ENCODE measurements at regions not wholly inside any gene's neighbourhood (a gene's known extent, or its start where the extent isn't known, plus 50 kb on each side); places are given as distances from the start of the nearest gene placed in this dataset.

DNA sequence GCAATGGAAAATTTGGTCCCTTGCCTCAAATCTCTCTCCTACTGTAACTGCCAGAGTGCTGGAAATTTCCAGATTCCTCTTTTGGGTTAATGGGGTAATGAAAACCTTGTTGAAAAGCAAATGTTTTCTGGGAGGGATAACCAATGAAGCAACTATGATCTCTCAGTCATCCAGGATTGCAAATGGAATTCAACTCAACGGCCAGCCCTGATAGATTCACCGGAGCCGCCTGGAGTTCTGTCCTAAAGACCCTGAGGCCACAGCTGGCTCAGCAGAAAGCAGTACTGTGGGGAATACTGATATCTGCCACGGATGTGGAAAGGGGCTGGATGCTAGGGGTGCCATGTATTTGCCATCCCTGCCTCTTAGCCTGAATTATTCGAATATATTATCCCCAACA, 167.8 kb downstream of the NRP2 start:
- H3K4me1 ChIP-seq, result no peaks in the 10 kb centered on the region
- H3K27me3 ChIP-seq, result no peaks in the 10 kb centered on the region
- no peak for DNase-seq
- H3K36me3 ChIP-seq, result no peaks in the 10 kb centered on the region
- ATAC-seq, result no peak
- TF ChIP-seq, protein P1, sequence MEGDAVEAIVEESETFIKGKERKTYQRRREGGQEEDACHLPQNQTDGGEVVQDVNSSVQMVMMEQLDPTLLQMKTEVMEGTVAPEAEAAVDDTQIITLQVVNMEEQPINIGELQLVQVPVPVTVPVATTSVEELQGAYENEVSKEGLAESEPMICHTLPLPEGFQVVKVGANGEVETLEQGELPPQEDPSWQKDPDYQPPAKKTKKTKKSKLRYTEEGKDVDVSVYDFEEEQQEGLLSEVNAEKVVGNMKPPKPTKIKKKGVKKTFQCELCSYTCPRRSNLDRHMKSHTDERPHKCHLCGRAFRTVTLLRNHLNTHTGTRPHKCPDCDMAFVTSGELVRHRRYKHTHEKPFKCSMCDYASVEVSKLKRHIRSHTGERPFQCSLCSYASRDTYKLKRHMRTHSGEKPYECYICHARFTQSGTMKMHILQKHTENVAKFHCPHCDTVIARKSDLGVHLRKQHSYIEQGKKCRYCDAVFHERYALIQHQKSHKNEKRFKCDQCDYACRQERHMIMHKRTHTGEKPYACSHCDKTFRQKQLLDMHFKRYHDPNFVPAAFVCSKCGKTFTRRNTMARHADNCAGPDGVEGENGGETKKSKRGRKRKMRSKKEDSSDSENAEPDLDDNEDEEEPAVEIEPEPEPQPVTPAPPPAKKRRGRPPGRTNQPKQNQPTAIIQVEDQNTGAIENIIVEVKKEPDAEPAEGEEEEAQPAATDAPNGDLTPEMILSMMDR (IDR thresholded peaks at IDR 0.05), result no peak
- H3K4me3 ChIP-seq, result no peak overlapping the region
- intact Hi-C loops (cut with DNase I), result no loop called here
- H3K9me3 ChIP-seq, result no peaks in the 10 kb centered on the region
- no peak overlapping the region for H3K27ac ChIP-seq

GRCh38 chr2:205849136-205849535, 166.8 kb downstream of the NRP2 start:
- Histone ChIP-seq H3K4me3 (no peak overlapping the region), H3K27me3 (no peaks in the 10 kb centered on the region), H3K4me1 (no peaks in the 10 kb centered on the region), H3K27ac (no peak overlapping the region), H3K36me3 (no peaks in the 10 kb centered on the region), H3K9me3 (no peaks in the 10 kb centered on the region)
- intact Hi-C loops (cut with DNase I), result no loop called here
- TF ChIP-seq, protein P1 (IDR thresholded peaks at IDR 0.05), result no peak
- DNase-seq, result no peak
- ATAC-seq, result no peak

- ATAC-seq (peak; percentile 35), DNase-seq (peak in 2 of 4 donors; percentile 17 to 39)
- no peaks in the 10 kb centered on the region for H3K36me3 ChIP-seq
- no peak overlapping the region for H3K27ac ChIP-seq
- no peaks in the 10 kb centered on the region for H3K27me3 ChIP-seq
- H3K4me1 ChIP-seq, result no peaks in the 10 kb centered on the region
- TF ChIP-seq, protein P1 (IDR thresholded peaks at IDR 0.05), result no peak
- no peaks in the 10 kb centered on the region for H3K9me3 ChIP-seq
- no peak overlapping the region for H3K4me3 ChIP-seq
- intact Hi-C loops (cut with DNase I), result no loop called here
Observed at GRCh38 chr2:205848601-205849000, 166.3 kb downstream of the NRP2 start.

Data from left lung (tissue), 4 donors.